SU-DHL-6 (cell line): ENCODE measurements at regions not wholly inside any gene's neighbourhood (a gene's known extent, or its start where the extent isn't known, plus 50 kb on each side); places are given as distances from the start of the nearest gene placed in this dataset.
"Not testable (repeated sequence)": the region's sequence is repeated elsewhere in the genome, so short reads cannot be mapped to it uniquely, and the experiment has no call there.

ENCODE experiments used
- H2AFZ ChIP-seq: fragments of 200-600 bp; sonication (generic); 2 replicates; pipeline ENCODE4 v1.6.1; 2014; ENCODE audit warnings: low read depth, mild to moderate bottlenecking, moderate library complexity, mixed read lengths, antibody characterized with exemption, low read length; ENCODE audit not compliant: severe bottlenecking
- H3F3A ChIP-seq: fragments of 200-600 bp; shearing (Covaris generic); 2 replicates; pipeline ENCODE4 v1.6.0; 2016; ENCODE audit warnings: antibody characterized with exemption, mild to moderate bottlenecking; ENCODE audit not compliant: insufficient read depth
- H3K27ac ChIP-seq: fragments of 200-600 bp; sonication (generic); 2 replicates; pipeline ENCODE4 v1.5.1; 2016; ENCODE audit warnings: low read depth, mild to moderate bottlenecking, low read length, moderate library complexity, mixed read lengths
- H3K27me3 ChIP-seq: fragments of 200-600 bp; sonication (generic), shearing (Covaris generic); 2 replicates; pipeline ENCODE4 v1.6.0; 2014; ENCODE audit warnings: mild to moderate bottlenecking, low read length
- H3K36me3 ChIP-seq: fragments of 200-600 bp; sonication (generic); 2 replicates; pipeline ENCODE4 v1.6.1; 2014; ENCODE audit warnings: mild to moderate bottlenecking, low read length, mixed read lengths
- H3K4me2 ChIP-seq: fragments of 300-600, 200-600 bp; shearing (Covaris generic), sonication (generic); 2 replicates; pipeline ENCODE4 v1.6.0; 2014; ENCODE audit warnings: low read length, low read depth, mild to moderate bottlenecking; ENCODE audit not compliant: poor library complexity, severe bottlenecking
- H3K4me3 ChIP-seq: fragments of 200-600 bp; sonication (generic); 2 replicates; pipeline ENCODE4 v1.5.1; 2014; ENCODE audit warnings: antibody characterized with exemption, low read length, mild to moderate bottlenecking, mixed read lengths; ENCODE audit not compliant: insufficient read depth, poor library complexity, severe bottlenecking
- H3K79me2 ChIP-seq: fragments of 200-600 bp; sonication (generic); 2 replicates; pipeline ENCODE4 v1.6.1; 2014; ENCODE audit warnings: mild to moderate bottlenecking, low read length, moderate library complexity; ENCODE audit not compliant: insufficient read depth
- H3K9ac ChIP-seq: fragments of 200-600 bp; sonication (generic); 2 replicates; pipeline ENCODE4 v1.7.0; 2014; ENCODE audit warnings: mild to moderate bottlenecking, low read length
- H3K9me2 ChIP-seq: fragments of 200-600 bp; sonication (generic); replicated peaks from 2 replicates; pipeline ENCODE4 v1.6.1; 2014; ENCODE audit warnings: low read length; ENCODE audit not compliant: insufficient read depth
- H3K9me3 ChIP-seq: fragments of 200-600 bp; sonication (generic); 2 replicates; pipeline ENCODE4 v1.6.1; 2014; ENCODE audit warnings: low read length, mixed read lengths; ENCODE audit not compliant: insufficient read depth
- H4K20me1 ChIP-seq: fragments of 200-600 bp; sonication (generic); 2 replicates; pipeline ENCODE4 v1.6.1; 2014; ENCODE audit warnings: low read depth, mild to moderate bottlenecking, antibody characterized with exemption, low read length, moderate library complexity, mixed read lengths
- CTCF ChIP-seq: fragments of 200-600 bp; sonication (generic); IDR thresholded peaks from one replicate; pipeline ENCODE4 v1.5.1; 2017; ENCODE audit warnings: antibody characterized with exemption, mild to moderate bottlenecking, low read length, moderate library complexity; ENCODE audit not compliant: insufficient read depth, poor library complexity, severe bottlenecking
- EZH2phosphoT487 ChIP-seq: fragments of 200-600 bp; sonication (generic), shearing (Covaris generic); conservative IDR thresholded peaks from 2 replicates; pipeline ENCODE4 v1.6.1; 2018; ENCODE audit warnings: mild to moderate bottlenecking, antibody characterized with exemption, low read length, moderate library complexity, mixed read lengths

DNA sequence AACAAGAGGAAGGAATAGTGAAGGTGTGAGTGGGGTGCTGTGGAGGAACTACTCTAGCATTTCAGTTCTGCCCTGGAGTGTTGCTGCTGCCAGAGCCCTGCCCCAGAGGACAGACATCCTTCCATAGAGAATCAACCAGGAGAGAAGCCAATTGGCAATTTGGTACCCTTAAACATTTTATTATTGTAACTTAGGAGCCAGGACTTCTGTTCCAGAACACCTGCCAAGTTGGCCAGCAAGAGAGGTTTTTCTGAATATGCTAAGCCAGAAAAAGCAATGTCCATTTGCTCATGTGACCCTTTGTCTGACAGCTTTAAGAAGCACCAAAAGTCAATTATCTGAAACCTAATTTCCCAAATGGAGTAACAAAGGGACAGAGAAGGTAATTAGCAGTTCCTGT, 264.9 kb downstream of the MEX3B start:
- Histone ChIP-seq H3K79me2 (no peaks in the 10 kb centered on the region), H3K9me2 (no peaks in the 10 kb centered on the region), H3F3A (no peaks in the 10 kb centered on the region), H2AFZ (no peak overlapping the region), H3K27ac (no peak overlapping the region), H3K9ac (no peak overlapping the region), H3K4me3 (no peak overlapping the region), H3K36me3 (no peaks in the 10 kb centered on the region), H4K20me1 (no peaks in the 10 kb centered on the region), H3K4me2 (no peak overlapping the region), H3K9me3 (no peaks in the 10 kb centered on the region), H3K27me3 (no peaks in the 10 kb centered on the region)
- TF ChIP-seq EZH2phosphoT487 (no peak), CTCF (no peak)

- Histone ChIP-seq H3K27me3 (no peaks in the 10 kb centered on the region), H2AFZ (no peak overlapping the region), H4K20me1 (no peaks in the 10 kb centered on the region), H3K9ac (no peak overlapping the region), H3K27ac (no peak overlapping the region), H3K79me2 (no peaks in the 10 kb centered on the region), H3K9me3 (no peaks in the 10 kb centered on the region), H3K9me2 (no peaks in the 10 kb centered on the region), H3K4me3 (no peak overlapping the region), H3K4me2 (no peak overlapping the region), H3F3A (no peaks in the 10 kb centered on the region), H3K36me3 (no peaks in the 10 kb centered on the region)
- TF ChIP-seq EZH2phosphoT487, result no peak
- TF ChIP-seq CTCF, result no peak
Measured at GRCh38 chr15:81779181-81779580, 266.6 kb downstream of the MEX3B start.

GRCh38 chr15:81777546-81777945, 268.3 kb downstream of the MEX3B start:
- H3K79me2 ChIP-seq, result no peaks in the 10 kb centered on the region
- no peak overlapping the region for H3K4me2 ChIP-seq
- H4K20me1 ChIP-seq, result no peaks in the 10 kb centered on the region
- no peaks in the 10 kb centered on the region for H3K9me2 ChIP-seq
- no peak for TF ChIP-seq CTCF
- no peak for TF ChIP-seq EZH2phosphoT487
- H3K9ac ChIP-seq, result no peak overlapping the region
- H3K4me3 ChIP-seq, result no peak overlapping the region
- no peak overlapping the region for H2AFZ ChIP-seq
- no peaks in the 10 kb centered on the region for H3K9me3 ChIP-seq
- no peak overlapping the region for H3K27ac ChIP-seq
- no peaks in the 10 kb centered on the region for H3K36me3 ChIP-seq
- H3K27me3 ChIP-seq, result no peaks in the 10 kb centered on the region
- H3F3A ChIP-seq, result no peaks in the 10 kb centered on the region

DNA sequence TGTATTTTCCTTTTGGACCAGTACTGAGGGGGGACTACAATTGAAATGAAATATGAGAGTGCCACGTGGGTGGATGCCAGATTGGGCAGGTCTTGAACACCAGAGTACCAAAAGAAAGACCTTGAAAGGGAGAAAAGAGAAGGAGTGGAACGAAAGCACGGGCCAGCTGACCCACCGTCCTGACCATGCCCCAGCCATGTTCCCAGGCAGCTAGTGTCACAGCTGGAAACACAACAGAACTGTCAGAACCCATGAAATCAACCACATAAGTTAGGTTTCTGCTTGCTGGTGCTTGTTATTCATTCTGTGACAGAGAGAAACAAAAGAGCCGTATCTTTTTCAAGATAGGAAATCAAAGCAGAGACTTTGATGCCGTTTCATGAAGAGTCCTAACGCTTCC, 268.8 kb downstream of the MEX3B start:
- no peak overlapping the region for H3K4me3 ChIP-seq
- no peaks in the 10 kb centered on the region for H3F3A ChIP-seq
- no peaks in the 10 kb centered on the region for H3K79me2 ChIP-seq
- H3K4me2 ChIP-seq, result no peak overlapping the region
- H4K20me1 ChIP-seq, result no peaks in the 10 kb centered on the region
- no peaks in the 10 kb centered on the region for H3K9me2 ChIP-seq
- H3K36me3 ChIP-seq, result no peaks in the 10 kb centered on the region
- H3K27ac ChIP-seq, result no peak overlapping the region
- no peak overlapping the region for H2AFZ ChIP-seq
- TF ChIP-seq EZH2phosphoT487 (no peak), CTCF (no peak)
- no peaks in the 10 kb centered on the region for H3K27me3 ChIP-seq
- H3K9ac ChIP-seq, result no peak overlapping the region
- H3K9me3 ChIP-seq, result no peaks in the 10 kb centered on the region

GRCh38 chr15:81775779-81776178, 270.0 kb downstream of the MEX3B start:
- not testable (repeated sequence) for H3K9ac ChIP-seq, H2AFZ ChIP-seq, H3K27me3 ChIP-seq, H3K9me3 ChIP-seq, H3K4me2 ChIP-seq, H3K9me2 ChIP-seq, H3K27ac ChIP-seq, H3F3A ChIP-seq, H4K20me1 ChIP-seq, H3K79me2 ChIP-seq, H3K4me3 ChIP-seq, H3K36me3 ChIP-seq
